NCI-H460 (cell line): ENCODE measurements at regions not wholly inside any gene's neighbourhood (a gene's known extent, or its start where the extent isn't known, plus 50 kb on each side); places are given as distances from the start of the nearest gene placed in this dataset.

Experiments
- DNase-seq: peaks from one replicate; pipeline ENCODE4 v3.0.0-alpha.2; 2016; ENCODE audit warnings: low read depth; ENCODE audit errors: extremely low read depth

- no peak for DNase-seq
Measured at GRCh38 chr11:69392104-69392653, 89.3 kb upstream of the LINC01488 start.

GRCh38 chr11:69393178-69393832, 88.2 kb upstream of the LINC01488 start:
- no peak for DNase-seq

GRCh38 chr11:69393865-69394233, 87.6 kb upstream of the LINC01488 start:
- DNase-seq: no peak

- no peak for DNase-seq
Measured at GRCh38 chr11:69394234-69394868, 87.1 kb upstream of the LINC01488 start.

- DNase-seq: no peak
Measured at GRCh38 chr11:69394869-69395246, 86.6 kb upstream of the LINC01488 start.

GRCh38 chr11:69395287-69395686, 86.2 kb upstream of the LINC01488 start:
- DNase-seq: no peak

DNA sequence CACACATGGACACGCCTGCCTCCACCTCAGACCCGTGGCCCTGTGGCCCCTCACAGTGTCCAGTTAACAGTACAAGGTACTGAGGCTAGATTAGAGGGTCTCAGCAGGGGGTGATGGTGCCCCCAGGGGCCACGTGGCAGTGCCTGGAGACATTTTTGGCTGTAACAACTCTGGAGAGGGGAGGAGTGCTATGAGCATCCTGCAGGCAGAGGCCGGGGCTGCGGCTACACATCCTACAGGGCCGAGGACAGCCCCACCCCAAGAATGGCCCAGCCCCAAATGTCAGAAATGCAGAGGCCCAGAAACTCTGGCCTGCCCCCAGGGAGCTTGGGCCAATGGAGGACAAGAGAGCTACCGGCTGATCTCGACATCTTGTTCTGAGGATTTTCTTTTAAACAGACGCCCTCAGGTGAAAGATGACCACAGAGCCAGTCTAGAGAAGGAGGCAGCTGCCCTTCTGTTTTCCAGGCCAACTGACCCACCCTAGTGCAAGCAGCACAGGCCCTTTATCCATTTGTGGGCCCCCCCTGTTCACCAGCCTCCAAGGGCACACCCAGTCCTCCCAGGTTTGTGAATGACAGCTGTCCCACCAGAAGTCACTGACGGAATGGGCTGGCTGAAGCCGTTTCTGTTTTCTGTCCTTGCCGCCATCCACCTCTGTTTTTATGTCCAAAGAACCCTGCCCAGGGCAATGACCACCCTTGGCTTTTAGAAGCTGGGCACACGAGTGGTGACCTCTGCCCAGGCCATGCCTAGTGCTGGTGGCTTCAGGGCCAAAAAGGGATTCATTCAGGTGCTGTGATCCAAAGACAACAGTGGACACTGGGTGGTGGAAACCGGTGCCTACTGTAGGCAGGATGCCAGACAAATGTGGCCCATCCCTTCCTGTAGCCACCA, 85.2 kb upstream of the LINC01488 start:
- no peak for DNase-seq

GRCh38 chr11:69396948-69397307, 84.5 kb upstream of the LINC01488 start:
- DNase-seq: no peak

DNA sequence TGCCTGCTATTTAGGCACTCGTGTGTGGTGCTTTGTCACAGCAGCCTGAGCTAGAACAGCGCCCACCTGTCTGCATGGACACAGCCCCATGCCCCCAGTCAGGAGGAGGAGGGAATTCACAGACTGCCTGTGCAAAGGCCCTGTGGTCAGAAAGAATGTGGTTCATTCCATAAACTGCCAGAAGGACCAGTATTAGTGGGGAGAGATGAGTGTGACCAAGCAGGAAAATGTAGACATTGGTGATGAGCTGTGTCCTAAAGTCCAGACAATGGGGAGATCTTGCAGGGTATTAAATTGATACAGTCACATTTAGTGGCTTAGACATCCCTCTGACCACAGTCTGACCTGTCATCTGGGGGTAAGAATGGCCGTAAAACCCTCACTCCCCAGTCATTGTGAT, 83.7 kb upstream of the LINC01488 start:
- no peak for DNase-seq

DNA sequence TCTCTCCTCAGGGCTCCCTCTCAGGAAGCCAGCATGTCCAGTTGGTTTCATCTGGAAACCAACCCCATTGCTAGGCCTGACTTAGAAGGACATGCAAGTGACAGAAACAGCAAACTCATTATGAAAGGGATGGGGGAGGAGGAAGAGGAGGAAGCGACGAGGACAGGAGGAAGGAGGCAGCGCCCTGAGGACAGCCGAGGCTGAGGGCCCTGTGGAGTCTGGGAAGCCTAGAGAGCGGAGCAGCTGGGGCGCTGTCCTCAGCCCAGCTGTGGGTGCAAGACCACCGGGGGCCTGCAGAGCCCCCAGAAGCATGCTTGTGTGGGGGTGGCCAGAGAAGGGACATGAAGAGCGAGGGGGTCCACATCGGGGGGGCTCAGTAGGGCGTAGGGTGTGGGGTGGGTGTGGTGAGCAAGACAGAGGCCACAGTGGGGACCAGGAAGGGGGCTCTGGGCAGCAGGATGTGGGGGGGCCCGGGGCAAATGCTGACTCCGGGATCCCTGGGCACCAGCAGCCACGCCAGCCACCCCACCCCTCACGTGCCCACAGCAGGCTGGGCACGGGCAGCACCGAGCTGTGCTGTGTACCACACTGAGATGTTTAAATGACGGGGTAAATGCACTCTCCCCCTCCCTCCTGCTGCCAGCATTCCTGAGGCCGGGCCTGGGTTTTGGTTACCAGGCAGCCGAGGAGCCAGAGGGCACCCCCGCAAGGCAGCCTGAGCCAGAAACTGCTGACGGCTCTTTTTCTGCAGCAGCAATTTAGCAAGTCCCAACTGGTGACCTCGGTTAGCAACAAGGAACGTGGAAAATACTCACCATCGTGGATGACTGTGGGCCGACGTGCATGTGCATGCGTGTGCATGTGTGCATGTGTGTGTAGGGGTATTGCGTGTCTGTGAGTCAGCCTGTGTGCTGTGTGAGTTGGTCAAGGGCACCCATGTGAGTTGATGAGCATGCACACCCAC, 82.7 kb upstream of the LINC01488 start:
- no peak for DNase-seq

GRCh38 chr11:69400140-69400539, 81.3 kb upstream of the LINC01488 start:
- no peak for DNase-seq

DNA sequence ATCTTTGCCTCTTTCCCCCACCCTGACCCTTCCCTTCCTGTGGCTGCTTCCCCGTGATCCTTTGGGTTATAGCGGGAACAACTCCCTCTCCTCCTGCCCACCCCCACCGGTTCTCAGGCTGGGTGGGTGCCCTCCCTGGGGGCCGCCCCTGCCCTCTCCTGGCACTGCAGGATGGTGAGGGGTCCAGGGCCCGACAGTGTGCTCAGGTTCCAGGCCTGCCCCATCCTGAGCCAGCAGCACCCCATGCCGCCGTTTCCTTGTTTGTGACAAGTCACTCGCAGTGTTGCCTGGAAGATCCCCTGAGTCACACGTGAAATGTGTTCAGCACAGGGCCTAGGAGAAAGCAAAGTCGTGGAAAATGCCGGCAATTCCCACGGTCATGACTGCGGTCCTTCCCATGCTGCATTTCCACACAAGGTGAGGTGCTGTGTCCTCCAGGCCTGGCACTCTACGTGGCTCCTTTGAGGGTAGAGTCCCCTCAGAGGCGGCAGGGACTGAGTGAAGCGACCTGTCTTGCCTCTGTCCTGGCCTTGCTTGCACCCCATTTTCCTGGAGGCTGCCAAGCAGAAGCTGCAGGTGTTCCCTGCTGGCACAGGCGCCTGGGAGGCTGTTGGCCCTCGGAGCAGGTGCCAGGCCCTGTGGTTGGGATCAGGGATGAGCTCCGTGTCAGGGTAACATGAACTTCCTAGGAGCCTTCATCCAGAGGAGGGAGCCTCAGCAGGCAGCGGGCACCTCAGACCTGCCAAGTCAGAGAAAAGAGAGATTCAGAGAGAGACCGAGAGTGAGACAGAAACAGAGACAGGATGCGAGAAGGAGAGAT, 80.5 kb upstream of the LINC01488 start:
- DNase-seq: no peak

DNA sequence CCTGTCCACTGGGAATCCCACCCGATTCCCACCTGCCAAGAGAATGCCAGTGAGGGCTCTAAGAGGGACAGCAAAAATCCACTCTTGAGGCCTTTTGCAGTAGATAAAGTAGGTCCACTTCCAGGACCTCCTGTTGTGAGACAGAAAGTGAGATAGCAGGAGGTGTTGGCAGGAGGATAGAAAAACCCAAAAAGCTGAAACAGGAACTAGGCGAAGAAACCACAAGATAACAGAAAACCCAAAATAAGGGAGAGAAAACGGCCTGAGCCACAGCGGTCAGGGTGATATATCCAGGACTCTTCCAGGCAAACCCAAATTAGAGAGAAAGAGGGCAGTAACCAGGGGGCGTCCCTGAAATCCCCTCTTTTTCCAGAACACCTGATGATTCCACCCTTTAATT, 79.7 kb upstream of the LINC01488 start:
- no peak for DNase-seq

GRCh38 chr11:69402251-69402887, 79.1 kb upstream of the LINC01488 start:
- DNase-seq: no peak

DNA sequence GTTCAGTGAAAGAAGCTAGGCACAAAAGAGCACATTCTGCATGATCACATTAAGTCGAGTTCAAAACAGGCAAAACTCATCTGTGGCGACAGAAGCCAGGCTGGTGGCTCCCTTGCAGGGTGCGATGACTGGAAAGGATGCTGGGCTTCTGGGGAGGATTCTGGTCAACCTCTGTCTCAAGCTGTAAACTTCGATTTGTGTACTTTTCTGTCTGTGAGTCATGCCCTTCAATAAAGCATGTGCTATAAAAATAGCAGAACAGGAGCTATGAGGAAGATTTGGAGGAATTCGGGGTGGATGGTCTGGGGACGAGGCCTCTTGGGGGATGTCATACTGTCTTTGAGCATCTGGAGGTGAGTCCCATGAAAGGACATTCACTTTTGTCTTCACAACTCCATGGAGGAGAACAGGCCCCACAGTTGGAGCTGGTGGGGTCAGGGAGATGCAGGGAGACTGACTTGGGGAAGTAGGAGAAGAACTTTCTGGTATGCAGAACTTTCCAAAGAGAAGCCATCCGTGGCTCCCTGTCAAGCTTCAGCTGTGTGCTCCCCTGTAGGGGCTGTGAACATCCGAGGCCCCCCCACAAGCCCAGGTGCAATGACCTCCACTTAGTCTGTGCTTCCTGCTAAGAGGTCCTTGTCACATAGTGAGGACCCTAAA, 77.8 kb upstream of the LINC01488 start:
- DNase-seq: no peak

- DNase-seq: no peak
Measured at GRCh38 chr11:69406060-69406459, 75.4 kb upstream of the LINC01488 start.

DNA sequence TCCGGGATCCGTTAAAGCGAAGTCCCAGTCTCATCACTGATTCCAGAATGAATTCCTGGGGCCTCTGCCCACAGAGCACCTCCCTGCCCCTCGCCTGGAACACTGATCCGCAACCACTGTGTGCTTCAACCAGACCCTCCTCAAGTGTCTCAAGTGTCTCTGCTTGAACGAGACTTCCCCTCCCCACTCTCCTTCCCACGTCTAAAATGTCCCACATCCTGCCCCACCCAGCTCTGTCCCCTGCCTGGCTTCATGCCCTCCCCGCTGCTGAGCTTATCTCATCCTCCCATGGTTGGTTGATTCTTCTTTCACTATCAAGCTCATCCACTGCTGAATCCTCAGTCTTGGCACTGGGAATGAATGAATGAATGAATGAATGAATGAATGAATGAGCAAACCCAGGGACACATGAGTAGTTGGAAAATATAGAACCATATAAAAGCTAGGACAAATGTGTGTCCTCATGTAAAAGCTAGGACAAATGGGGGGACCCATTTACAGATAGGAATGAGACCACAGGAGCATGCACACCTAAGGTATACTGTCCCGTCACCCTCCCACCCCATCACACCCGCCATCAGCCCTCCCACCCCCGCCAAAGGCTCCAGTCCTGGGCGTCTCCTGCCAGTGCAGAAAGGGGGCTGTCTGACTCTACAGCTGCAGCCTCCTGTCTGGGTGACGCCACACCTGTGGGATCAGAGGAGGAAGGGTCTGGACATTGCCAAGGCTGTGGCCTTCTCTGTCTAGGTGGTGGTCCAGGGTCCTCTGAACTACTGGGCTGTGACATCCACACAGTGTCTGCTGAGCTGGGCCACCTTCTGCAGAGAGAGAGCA, 71.4 kb upstream of the LINC01488 start:
- DNase-seq: no peak
